HepG2 (cell line): ENCODE measurements at regions not wholly inside any gene's neighbourhood (a gene's known extent, or its start where the extent isn't known, plus 50 kb on each side); places are given as distances from the start of the nearest gene placed in this dataset.

ENCODE experiments used
- ATAC-seq: fragments of 200-7000 bp; cut with Tn5 transposase; 3 replicates; pipeline ENCODE4 v1.9.1; 2020; ENCODE audit warnings: mild to moderate bottlenecking, moderate library complexity
- BruUV-seq: library from RNA; stranded (reverse); fragments of 400-500 nt; replicated peaks from 2 replicates; lab custom pipeline; 2021; lab: Mats Ljungman, UMichigan
- CTCF ChIA-PET: fragments of 300-600 bp; formaldehyde crosslinking; extraction: SDS; loops from one replicate; lab custom pipeline; 2021; ENCODE audit warnings: low total read pairs, inconsistent platforms, low intra/inter-chr PET ratio; lab: Yijun Ruan, JAX
- POLR2A ChIA-PET: fragments of 350-600 bp; sonication (Branson Sonifier 250); formaldehyde crosslinking; loops from one replicate; lab custom pipeline; 2020; ENCODE audit warnings: antibody characterized with exemption, inconsistent platforms; lab: Yijun Ruan, JAX
- DNase-seq: peaks from one replicate; pipeline ENCODE4 v3.0.0-alpha.2; 2015; ENCODE audit warnings: low spot score
- FAIRE-seq: peaks from 3 replicates; lab custom pipeline; 2011; peaks lifted over from hg19 to GRCh38; lab: Jason Lieb, UNC
- H2AFZ ChIP-seq: one replicate; pipeline ENCODE4 v1.6.1; 2011; ENCODE audit warnings: low read length, inconsistent platforms
- H3K27ac ChIP-seq: fragments of 300-600 bp; 3 replicates; pipeline ENCODE4 v1.8.0; 2011; ENCODE audit warnings: mixed run types, mild to moderate bottlenecking, mixed read lengths, low read length, inconsistent platforms; ENCODE audit not compliant: insufficient read depth; ENCODE audit errors: extremely low read length
- H3K27me3 ChIP-seq, 2 experiments: fragments of 200-600 bp in 1 of 2; 2 replicates in 1 of 2; 3 replicates in 1 of 2; pipeline versions ENCODE4 v1.6.0 to v1.8.0; 2011; ENCODE audit warnings: low read length in 2 of 2, mild to moderate bottlenecking in 2 of 2, moderate library complexity in 2 of 2, inconsistent platforms in 1 of 2; ENCODE audit not compliant: insufficient read depth in 2 of 2, control insufficient read depth in 1 of 2
- H3K36me3 ChIP-seq, 2 experiments: fragments of 200-600 bp in 1 of 2; replicated peaks in 1 of 2; 2 replicates in 1 of 2; 3 replicates in 1 of 2; pipeline versions ENCODE4 v1.5.1 to v1.8.0; 2011; ENCODE audit warnings: low read length in 2 of 2, inconsistent platforms in 1 of 2; ENCODE audit not compliant: insufficient read depth in 2 of 2, control insufficient read depth in 1 of 2
- H3K4me1 ChIP-seq: 2 replicates; pipeline ENCODE4 v1.5.1; 2012; ENCODE audit warnings: low read length, inconsistent platforms; ENCODE audit not compliant: insufficient read depth
- H3K4me2 ChIP-seq: 2 replicates; pipeline ENCODE4 v1.6.0; 2011; ENCODE audit warnings: low read depth, low read length, inconsistent platforms
- H3K4me3 ChIP-seq, 3 experiments: fragments of 200-600 bp in 1 of 3; sonication (generic), shearing (Covaris generic) in 1 of 3; replicated peaks in 1 of 3; 2 replicates each; pipeline ENCODE4 v1.5.1; 2011 to 2016; ENCODE audit warnings: low read length in 3 of 3, inconsistent platforms in 2 of 3, low read depth in 2 of 3, mild to moderate bottlenecking in 2 of 3, control low read depth in 1 of 3, mixed read lengths in 1 of 3; ENCODE audit not compliant: insufficient read depth in 1 of 3
- H3K79me2 ChIP-seq: one replicate; pipeline ENCODE4 v1.6.1; 2011; ENCODE audit warnings: low read length, inconsistent platforms; ENCODE audit not compliant: insufficient read depth
- H3K9ac ChIP-seq: 2 replicates; pipeline ENCODE4 v1.6.0; 2011; ENCODE audit warnings: mild to moderate bottlenecking, low read depth, low read length, inconsistent platforms; ENCODE audit not compliant: insufficient read depth
- H3K9me3 ChIP-seq: 2 replicates; pipeline ENCODE4 v1.5.1; 2012; ENCODE audit warnings: mild to moderate bottlenecking, low read length
- H4K20me1 ChIP-seq: 2 replicates; pipeline ENCODE4 v1.6.0; 2011; ENCODE audit warnings: inconsistent platforms, mild to moderate bottlenecking, low read length, moderate library complexity; ENCODE audit not compliant: insufficient read depth
- FOXO4 ChIP-seq: sonication (generic); formaldehyde crosslinking; conservative IDR thresholded peaks from 2 replicates; pipeline ENCODE4 v1.8.1; 2023; ENCODE audit warnings: missing genetic modification reagents
- JUND ChIP-seq: sonication (generic); formaldehyde crosslinking; IDR thresholded peaks from 2 replicates; pipeline ENCODE4 v1.8.0; 2022; ENCODE audit warnings: mild to moderate bottlenecking, missing genetic modification reagents
- MAZ ChIP-seq, 2 experiments: sonication (generic) in 1 of 2; formaldehyde crosslinking in 1 of 2; IDR thresholded peaks; 2 replicates each; pipeline versions ENCODE4 v1.5.0 to v1.6.1; 2012 to 2020; ENCODE audit warnings: low read depth in 2 of 2, mild to moderate bottlenecking in 2 of 2, borderline replicate concordance in 1 of 2, improper control_type of control experiment in 1 of 2, low read length in 1 of 2, missing genetic modification reagents in 1 of 2, moderate library complexity in 1 of 2
- ZNF335 ChIP-seq: sonication (generic); formaldehyde crosslinking; IDR thresholded peaks from 2 replicates; pipeline ENCODE4 v1.4.0; 2020; ENCODE audit warnings: missing genetic modification reagents
- WGBS: methylation state at CpG from one replicate; pipeline ENCODE4 v1.1.6; 2017; ENCODE audit warnings: low lambda C conversion rate; 5-methylcytosine and 5-hydroxymethylcytosine counted together
- in situ Hi-C: cut with HindIII; loops from 2 replicates; pipeline ENCODE4 v1.10.0; 2017; ENCODE audit warnings: low pct_unique_long_range_greater_than_20kb; ENCODE audit not compliant: extremely low pct_ligation_motif_present
- intact Hi-C: fragments of 100-400 bp; cut with micrococcal nuclease; formaldehyde crosslinking; loops from one replicate; pipeline ENCODE4 v1.10.0; 2022; ENCODE audit not compliant: unreplicated experiment
- TF ChIP-seq, protein P1 (sequence below): sonication (generic); formaldehyde crosslinking; IDR thresholded peaks from 2 replicates; pipeline ENCODE4 v1.4.0; 2020; ENCODE audit warnings: mild to moderate bottlenecking, missing genetic modification reagents, borderline replicate concordance

DNA sequence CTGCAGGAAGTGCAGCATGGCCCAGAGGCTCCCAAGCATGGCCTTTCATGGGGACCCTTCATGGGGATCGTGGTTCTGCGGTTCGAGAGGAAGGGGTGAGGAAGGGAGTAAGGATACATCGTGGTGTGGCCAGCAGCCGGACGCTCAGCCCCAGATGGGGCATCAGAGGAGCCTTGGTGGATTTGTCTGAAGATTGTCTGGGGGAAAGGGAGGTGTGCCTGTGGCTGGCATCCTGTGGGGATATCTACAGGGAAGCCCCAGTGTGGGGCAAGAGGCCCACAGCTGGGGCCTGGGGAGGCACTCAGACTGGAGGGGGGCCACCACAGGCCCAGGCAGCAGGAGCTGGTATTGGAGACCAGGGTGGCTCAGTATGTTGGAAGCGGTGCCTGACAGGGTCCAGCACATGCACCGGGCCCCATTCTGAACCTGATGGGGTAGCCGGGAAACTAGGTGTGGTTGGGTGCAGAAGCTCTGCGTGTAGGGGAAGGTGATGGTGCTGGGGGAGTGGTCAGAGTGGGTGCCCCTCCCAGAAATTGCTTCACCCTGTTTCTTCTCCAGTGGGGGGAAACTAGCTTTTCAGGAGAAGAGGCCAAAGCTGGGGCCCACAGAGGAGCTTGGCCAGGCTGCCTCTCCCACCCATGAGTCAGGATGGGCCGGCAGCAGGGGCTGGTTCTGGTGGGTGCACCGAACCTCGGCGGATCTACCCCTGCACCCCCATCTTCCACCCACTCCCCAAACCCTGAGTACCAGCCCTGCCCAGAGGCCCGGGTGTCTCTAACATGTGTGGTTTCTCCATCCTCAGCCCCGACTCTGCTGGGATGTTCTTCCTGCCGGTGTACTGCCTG is 274.4 kb upstream of the HDAC4 start:
- TF ChIP-seq, protein P1, sequence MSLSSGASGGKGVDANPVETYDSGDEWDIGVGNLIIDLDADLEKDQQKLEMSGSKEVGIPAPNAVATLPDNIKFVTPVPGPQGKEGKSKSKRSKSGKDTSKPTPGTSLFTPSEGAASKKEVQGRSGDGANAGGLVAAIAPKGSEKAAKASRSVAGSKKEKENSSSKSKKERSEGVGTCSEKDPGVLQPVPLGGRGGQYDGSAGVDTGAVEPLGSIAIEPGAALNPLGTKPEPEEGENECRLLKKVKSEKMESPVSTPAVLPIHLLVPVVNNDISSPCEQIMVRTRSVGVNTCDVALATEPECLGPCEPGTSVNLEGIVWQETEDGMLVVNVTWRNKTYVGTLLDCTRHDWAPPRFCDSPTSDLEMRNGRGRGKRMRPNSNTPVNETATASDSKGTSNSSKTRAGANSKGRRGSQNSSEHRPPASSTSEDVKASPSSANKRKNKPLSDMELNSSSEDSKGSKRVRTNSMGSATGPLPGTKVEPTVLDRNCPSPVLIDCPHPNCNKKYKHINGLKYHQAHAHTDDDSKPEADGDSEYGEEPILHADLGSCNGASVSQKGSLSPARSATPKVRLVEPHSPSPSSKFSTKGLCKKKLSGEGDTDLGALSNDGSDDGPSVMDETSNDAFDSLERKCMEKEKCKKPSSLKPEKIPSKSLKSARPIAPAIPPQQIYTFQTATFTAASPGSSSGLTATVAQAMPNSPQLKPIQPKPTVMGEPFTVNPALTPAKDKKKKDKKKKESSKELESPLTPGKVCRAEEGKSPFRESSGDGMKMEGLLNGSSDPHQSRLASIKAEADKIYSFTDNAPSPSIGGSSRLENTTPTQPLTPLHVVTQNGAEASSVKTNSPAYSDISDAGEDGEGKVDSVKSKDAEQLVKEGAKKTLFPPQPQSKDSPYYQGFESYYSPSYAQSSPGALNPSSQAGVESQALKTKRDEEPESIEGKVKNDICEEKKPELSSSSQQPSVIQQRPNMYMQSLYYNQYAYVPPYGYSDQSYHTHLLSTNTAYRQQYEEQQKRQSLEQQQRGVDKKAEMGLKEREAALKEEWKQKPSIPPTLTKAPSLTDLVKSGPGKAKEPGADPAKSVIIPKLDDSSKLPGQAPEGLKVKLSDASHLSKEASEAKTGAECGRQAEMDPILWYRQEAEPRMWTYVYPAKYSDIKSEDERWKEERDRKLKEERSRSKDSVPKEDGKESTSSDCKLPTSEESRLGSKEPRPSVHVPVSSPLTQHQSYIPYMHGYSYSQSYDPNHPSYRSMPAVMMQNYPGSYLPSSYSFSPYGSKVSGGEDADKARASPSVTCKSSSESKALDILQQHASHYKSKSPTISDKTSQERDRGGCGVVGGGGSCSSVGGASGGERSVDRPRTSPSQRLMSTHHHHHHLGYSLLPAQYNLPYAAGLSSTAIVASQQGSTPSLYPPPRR (CRISPR knock-in tag), result no peak
- TF ChIP-seq JUND (CRISPR knock-in tag) (no peak), FOXO4 (no peak), MAZ (IDR thresholded peaks at IDR 0.05; ENCODE audit: borderline replicate concordance, low read depth, low read length) (no peak), MAZ (CRISPR knock-in tag; IDR thresholded peaks at IDR 0.05; ENCODE audit: low read depth) (no peak), ZNF335 (CRISPR knock-in tag) (no peak)
- FAIRE-seq, result no peak
- CTCF ChIA-PET, result no interaction called here
- Histone ChIP-seq H4K20me1 (no peaks in the 10 kb centered on the region), H3K9me3 (no peaks in the 10 kb centered on the region), H3K9ac (no peak overlapping the region), H3K4me3 (no peak overlapping the region), H3K4me2 (no peak overlapping the region), H2AFZ (no peak overlapping the region), H3K4me1 (no peaks in the 10 kb centered on the region), H3K27me3 (peaks cover 7 to 76% of the 10 kb centered on the region in 2 experiments; a peak in 3 of 5 replicates), H3K27ac (no peak overlapping the region), H3K36me3 (no peaks in the 10 kb centered on the region), H3K79me2 (no peaks in the 10 kb centered on the region)
- WGBS, result 47% methylated on average over 13 of the region's 17 CpGs
- BruUV-seq, result no TSS peak
- no peak; the same call in 2 of the 3 replicates for ATAC-seq
- in situ Hi-C loops, result no loop called here
- POLR2A ChIA-PET, result no interaction called here
- intact Hi-C loops, result no loop called here
- DNase-seq, result no peak
